OCI-LY1 (cell line): ENCODE measurements at regions not wholly inside any gene's neighbourhood (a gene's known extent, or its start where the extent isn't known, plus 50 kb on each side); places are given as distances from the start of the nearest gene placed in this dataset.

ENCODE experiments used
- CTCF ChIP-seq: fragments of 200-600 bp; sonication (generic), shearing (Covaris generic); IDR thresholded peaks from 2 replicates; pipeline ENCODE4 v1.5.1; 2017; ENCODE audit warnings: mild to moderate bottlenecking, antibody characterized with exemption, low read length, moderate library complexity, mixed read lengths
- EZH2 ChIP-seq: fragments of 200-600 bp; sonication (generic), shearing (Covaris generic); IDR thresholded peaks from 2 replicates; pipeline ENCODE4 v1.8.0; 2017; ENCODE audit warnings: borderline replicate concordance, mixed run types, mild to moderate bottlenecking, antibody characterized with exemption, low read length, moderate library complexity, mixed read lengths

GRCh38 chr20:6473197-6473596 lies 294.3 kb upstream of the BMP2 start:
- TF ChIP-seq CTCF (no peak), EZH2 (no peak)
